ENCODE measurements at regions not wholly inside any gene's neighbourhood (a gene's known extent, or its start where the extent isn't known, plus 50 kb on each side); places are given as distances from the start of the nearest gene placed in this dataset.

DNA sequence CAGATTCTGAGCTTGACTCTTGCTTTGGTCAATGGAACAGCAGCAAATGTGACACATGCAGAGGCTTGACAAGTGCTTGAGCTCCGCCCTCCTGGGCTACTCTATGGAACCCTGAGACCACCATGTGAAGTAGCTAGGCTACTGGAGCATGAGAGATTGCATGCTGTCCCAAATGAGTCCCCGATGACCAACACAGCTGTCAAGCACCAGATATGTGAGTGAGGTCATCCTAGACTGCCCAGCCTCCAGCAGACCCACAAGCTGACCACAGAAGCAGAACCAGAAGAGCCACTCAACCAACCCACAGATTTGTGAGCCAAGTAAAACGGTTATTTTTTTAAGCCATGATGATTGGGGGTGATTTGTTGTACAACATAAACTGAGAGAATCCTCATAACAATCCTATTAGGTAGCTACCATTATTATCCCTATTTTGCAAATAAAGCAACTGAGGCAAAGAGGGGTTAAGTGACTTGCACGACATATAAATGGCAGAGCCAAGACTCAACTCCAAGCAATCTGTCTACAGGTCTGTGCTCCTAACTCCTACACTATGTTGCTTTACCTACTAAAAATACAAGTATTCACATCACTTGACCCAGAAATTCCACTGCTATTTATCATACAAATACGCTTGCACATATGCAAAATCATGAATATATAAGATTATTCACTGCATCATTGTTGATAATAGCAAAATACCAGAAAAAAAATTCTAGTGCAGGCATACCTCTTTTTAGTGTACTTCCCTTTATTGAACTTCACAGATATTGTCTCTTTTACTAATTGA lies 136.2 kb downstream of the NDUFA12 start:
- TF ChIP-seq RAD21 (IDR thresholded peaks at IDR 0.05; ENCODE audit: low read depth) (no peak), TEAD4 (IDR thresholded peaks at IDR 0.05) (no peak)

DNA sequence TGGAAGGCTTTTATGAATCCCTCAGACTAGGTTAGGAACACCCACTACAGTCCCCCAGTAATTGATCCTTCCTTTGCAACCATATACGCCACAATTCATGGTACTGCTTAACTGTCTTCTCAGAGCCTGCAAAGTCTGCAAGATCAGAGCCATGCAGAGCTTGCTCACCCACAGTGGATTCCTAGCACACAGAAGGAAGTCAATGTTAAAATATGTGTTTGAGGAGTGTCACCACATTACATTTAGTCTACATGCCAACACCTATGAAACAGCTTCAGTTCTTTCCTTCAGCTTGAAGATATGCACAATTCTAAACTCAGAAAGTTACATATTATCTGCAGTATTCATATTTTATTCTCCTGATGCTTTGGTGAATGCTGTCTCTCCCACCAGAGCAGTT lies 138.5 kb downstream of the NDUFA12 start:
- no peak for TF ChIP-seq YY1 (IDR thresholded peaks at IDR 0.05; ENCODE audit: low read depth)
- TF ChIP-seq, protein P1, sequence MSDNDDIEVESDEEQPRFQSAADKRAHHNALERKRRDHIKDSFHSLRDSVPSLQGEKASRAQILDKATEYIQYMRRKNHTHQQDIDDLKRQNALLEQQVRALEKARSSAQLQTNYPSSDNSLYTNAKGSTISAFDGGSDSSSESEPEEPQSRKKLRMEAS (IDR thresholded peaks at IDR 0.05) = no peak
- TF ChIP-seq EP300 (IDR thresholded peaks at IDR 0.05; ENCODE audit: borderline replicate concordance) = no peak
- TF ChIP-seq, protein P2, sequence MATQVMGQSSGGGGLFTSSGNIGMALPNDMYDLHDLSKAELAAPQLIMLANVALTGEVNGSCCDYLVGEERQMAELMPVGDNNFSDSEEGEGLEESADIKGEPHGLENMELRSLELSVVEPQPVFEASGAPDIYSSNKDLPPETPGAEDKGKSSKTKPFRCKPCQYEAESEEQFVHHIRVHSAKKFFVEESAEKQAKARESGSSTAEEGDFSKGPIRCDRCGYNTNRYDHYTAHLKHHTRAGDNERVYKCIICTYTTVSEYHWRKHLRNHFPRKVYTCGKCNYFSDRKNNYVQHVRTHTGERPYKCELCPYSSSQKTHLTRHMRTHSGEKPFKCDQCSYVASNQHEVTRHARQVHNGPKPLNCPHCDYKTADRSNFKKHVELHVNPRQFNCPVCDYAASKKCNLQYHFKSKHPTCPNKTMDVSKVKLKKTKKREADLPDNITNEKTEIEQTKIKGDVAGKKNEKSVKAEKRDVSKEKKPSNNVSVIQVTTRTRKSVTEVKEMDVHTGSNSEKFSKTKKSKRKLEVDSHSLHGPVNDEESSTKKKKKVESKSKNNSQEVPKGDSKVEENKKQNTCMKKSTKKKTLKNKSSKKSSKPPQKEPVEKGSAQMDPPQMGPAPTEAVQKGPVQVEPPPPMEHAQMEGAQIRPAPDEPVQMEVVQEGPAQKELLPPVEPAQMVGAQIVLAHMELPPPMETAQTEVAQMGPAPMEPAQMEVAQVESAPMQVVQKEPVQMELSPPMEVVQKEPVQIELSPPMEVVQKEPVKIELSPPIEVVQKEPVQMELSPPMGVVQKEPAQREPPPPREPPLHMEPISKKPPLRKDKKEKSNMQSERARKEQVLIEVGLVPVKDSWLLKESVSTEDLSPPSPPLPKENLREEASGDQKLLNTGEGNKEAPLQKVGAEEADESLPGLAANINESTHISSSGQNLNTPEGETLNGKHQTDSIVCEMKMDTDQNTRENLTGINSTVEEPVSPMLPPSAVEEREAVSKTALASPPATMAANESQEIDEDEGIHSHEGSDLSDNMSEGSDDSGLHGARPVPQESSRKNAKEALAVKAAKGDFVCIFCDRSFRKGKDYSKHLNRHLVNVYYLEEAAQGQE (IDR thresholded peaks at IDR 0.05; ENCODE audit: low read depth) = no peak
- TF ChIP-seq TCF12 (IDR thresholded peaks at IDR 0.05; ENCODE audit: low read depth) = no peak
- no peak for TF ChIP-seq TAF1 (IDR thresholded peaks at IDR 0.05; ENCODE audit: low read depth)

DNA sequence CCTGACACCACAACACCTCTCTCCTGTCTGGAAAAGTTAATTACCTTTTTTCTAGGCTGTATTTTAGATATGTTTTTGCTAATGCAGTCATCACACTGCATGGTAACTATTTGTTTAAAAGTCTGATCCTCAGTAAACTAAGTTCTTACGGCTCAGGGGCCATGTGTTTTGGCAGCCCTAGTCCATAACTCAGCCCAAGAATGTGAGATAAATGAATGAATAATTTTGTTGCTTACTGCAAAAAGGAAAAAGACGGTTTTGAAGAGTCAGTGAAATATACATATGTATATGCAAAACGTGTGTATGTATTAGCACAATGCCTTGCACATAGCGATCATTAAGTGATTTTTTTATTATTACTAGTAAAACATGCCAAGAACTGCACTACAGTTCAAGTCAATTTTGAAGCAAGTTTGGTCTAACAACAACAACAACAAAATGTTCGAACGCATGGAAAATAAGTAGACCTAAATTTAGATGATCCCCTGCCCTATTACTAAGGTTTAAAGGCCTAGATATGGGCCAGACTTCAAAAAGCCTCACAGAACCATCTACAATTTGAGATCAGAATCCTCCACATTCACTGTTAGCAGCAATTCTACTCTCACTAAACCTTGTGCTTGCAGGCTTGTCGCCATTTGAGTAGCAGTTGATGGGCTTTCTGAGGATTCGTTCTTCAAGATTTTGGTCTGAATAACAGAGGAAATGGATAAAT lies 140.0 kb downstream of the NDUFA12 start:
- TF ChIP-seq RAD21 (IDR thresholded peaks at IDR 0.05; ENCODE audit: low read depth) (no peak), NFIC (IDR thresholded peaks at IDR 0.05) (no peak), FOXM1 (IDR thresholded peaks at IDR 0.05; ENCODE audit: borderline replicate concordance, low read depth) (no peak), TCF12 (IDR thresholded peaks at IDR 0.05; ENCODE audit: low read depth) (no peak), CREB1 (IDR thresholded peaks at IDR 0.05; ENCODE audit: low read depth) (no peak), TAF1 (IDR thresholded peaks at IDR 0.05; ENCODE audit: low read depth) (no peak)
- TF ChIP-seq, protein P2 (IDR thresholded peaks at IDR 0.05; ENCODE audit: low read depth) = no peak

DNA sequence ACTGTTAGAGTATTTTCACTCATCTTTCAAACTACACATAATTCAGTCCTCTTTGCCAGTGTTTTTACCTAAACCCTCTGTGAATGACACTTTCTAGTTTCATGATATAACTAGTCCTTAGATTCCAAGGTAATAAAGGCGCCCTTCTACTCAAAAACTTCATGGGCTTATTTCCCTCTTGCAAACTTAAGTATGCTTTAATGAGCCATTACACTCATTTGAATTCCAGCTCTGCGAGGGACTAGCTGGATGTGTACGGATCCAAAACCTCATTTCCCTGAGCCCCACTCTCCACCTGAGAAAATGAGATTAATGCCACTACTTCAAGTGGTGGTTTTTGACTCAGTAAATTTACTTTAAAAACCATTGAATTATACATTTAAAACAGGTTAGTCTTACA lies 141.1 kb downstream of the NDUFA12 start:
- TF ChIP-seq RAD21 (IDR thresholded peaks at IDR 0.05; ENCODE audit: low read depth) = no peak
- no peak for TF ChIP-seq CREB1 (IDR thresholded peaks at IDR 0.05; ENCODE audit: low read depth)
- TF ChIP-seq TAF1 (IDR thresholded peaks at IDR 0.05; ENCODE audit: low read depth) = no peak
- no peak for TF ChIP-seq FOXM1 (IDR thresholded peaks at IDR 0.05; ENCODE audit: borderline replicate concordance, low read depth)
- no peak for TF ChIP-seq ZBTB7A (IDR thresholded peaks at IDR 0.05; ENCODE audit: low read depth)
- TF ChIP-seq, protein P1 (IDR thresholded peaks at IDR 0.05) = no peak
- TF ChIP-seq, protein P2 (IDR thresholded peaks at IDR 0.05; ENCODE audit: low read depth) = no peak
- TF ChIP-seq TEAD4 (IDR thresholded peaks at IDR 0.05) = no peak
- TF ChIP-seq, protein P3, sequence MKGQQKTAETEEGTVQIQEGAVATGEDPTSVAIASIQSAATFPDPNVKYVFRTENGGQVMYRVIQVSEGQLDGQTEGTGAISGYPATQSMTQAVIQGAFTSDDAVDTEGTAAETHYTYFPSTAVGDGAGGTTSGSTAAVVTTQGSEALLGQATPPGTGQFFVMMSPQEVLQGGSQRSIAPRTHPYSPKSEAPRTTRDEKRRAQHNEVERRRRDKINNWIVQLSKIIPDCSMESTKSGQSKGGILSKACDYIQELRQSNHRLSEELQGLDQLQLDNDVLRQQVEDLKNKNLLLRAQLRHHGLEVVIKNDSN (IDR thresholded peaks at IDR 0.05) = no peak
- TF ChIP-seq NFIC (IDR thresholded peaks at IDR 0.05) = no peak

DNA sequence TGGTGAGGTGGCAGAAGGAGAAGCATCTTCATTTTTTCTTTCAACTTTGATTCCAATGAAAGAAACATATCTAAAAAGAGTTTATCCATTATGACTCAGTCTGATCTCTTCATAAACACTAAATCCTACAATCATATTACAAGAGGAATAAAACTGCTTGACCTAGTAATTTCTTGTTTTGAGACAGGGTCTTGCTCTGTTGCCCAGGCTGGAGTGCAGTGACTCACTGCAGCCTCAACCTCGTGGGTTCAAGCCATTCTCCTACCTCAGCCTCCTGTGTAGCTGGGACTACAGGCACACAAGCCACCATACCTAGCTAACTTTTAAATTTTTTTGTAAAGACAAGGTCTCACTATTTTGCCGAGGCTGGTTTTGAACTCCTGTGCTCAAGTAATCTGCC lies 147.2 kb downstream of the NDUFA12 start:
- TF ChIP-seq EGR1 (IDR thresholded peaks at IDR 0.05) = no peak
- no peak for TF ChIP-seq FOXM1 (IDR thresholded peaks at IDR 0.05; ENCODE audit: borderline replicate concordance, low read depth)
- TF ChIP-seq, protein P3 (IDR thresholded peaks at IDR 0.05) = no peak
- TF ChIP-seq EP300 (IDR thresholded peaks at IDR 0.05; ENCODE audit: borderline replicate concordance) = no peak
- TF ChIP-seq NFIC (IDR thresholded peaks at IDR 0.05) = no peak
- TF ChIP-seq TCF12 (IDR thresholded peaks at IDR 0.05; ENCODE audit: low read depth) = no peak
- TF ChIP-seq CEBPB (IDR thresholded peaks at IDR 0.05) = no peak
- no peak for TF ChIP-seq RAD21 (IDR thresholded peaks at IDR 0.05; ENCODE audit: low read depth)
- TF ChIP-seq, protein P1 (IDR thresholded peaks at IDR 0.05) = no peak
- TF ChIP-seq TEAD4 (IDR thresholded peaks at IDR 0.05) = no peak
- no peak for TF ChIP-seq ZBTB7A (IDR thresholded peaks at IDR 0.05; ENCODE audit: low read depth)
- TF ChIP-seq YY1 (IDR thresholded peaks at IDR 0.05; ENCODE audit: low read depth) = no peak
- TF ChIP-seq, protein P2 (IDR thresholded peaks at IDR 0.05; ENCODE audit: low read depth) = no peak
- TF ChIP-seq TAF1 (IDR thresholded peaks at IDR 0.05; ENCODE audit: low read depth) = no peak
- no peak for TF ChIP-seq CREB1 (IDR thresholded peaks at IDR 0.05; ENCODE audit: low read depth)

Measured in Ishikawa (cell line).